ENCODE measurements at regions not wholly inside any gene's neighbourhood (a gene's known extent, or its start where the extent isn't known, plus 50 kb on each side); places are given as distances from the start of the nearest gene placed in this dataset.

- DNase-seq = no peak
These were observed 216.2 kb downstream of the MYLK4 start for GRCh38 chr6:2534406-2535042.

GRCh38 chr6:2531426-2532215 lies 219.1 kb downstream of the MYLK4 start:
- DNase-seq = peak; percentile 14

- DNase-seq = no peak
These were observed 221.5 kb downstream of the MYLK4 start for GRCh38 chr6:2529211-2529719.

GRCh38 chr6:2528156-2528555 lies 222.6 kb downstream of the MYLK4 start:
- no peak for DNase-seq

GRCh38 chr6:2526766-2527165 lies 224.0 kb downstream of the MYLK4 start:
- DNase-seq = no peak

GRCh38 chr6:2524090-2524489 lies 226.6 kb downstream of the MYLK4 start:
- DNase-seq = peak; percentile 56

- no peak for DNase-seq
These were observed 227.7 kb downstream of the MYLK4 start for GRCh38 chr6:2523061-2523460.

GRCh38 chr6:2522521-2522920 lies 228.2 kb downstream of the MYLK4 start:
- peak; percentile 27 for DNase-seq

- no peak for DNase-seq
These were observed 232.8 kb downstream of the MYLK4 start for GRCh38 chr6:2517855-2518473.

GRCh38 chr6:2517401-2517800 lies 233.3 kb downstream of the MYLK4 start:
- no peak for DNase-seq

- DNase-seq = no peak
These were observed 234.7 kb downstream of the MYLK4 start for GRCh38 chr6:2516059-2516458.

GRCh38 chr6:2514965-2515543 lies 235.7 kb downstream of the MYLK4 start:
- DNase-seq = no peak

GRCh38 chr6:2512802-2513201 lies 237.9 kb downstream of the MYLK4 start:
- DNase-seq = no peak

GRCh38 chr6:2510316-2510715 lies 240.4 kb downstream of the MYLK4 start:
- no peak for DNase-seq

- DNase-seq = no peak
These were observed 241.0 kb downstream of the MYLK4 start for GRCh38 chr6:2509711-2510110.

GRCh38 chr6:2508071-2508470 lies 242.7 kb downstream of the MYLK4 start:
- DNase-seq = peak; percentile 23

GRCh38 chr6:2507521-2508037 lies 243.1 kb downstream of the MYLK4 start:
- no peak for DNase-seq

GRCh38 chr6:2507016-2507415 lies 243.7 kb downstream of the MYLK4 start:
- no peak for DNase-seq

GRCh38 chr6:2505624-2506023 lies 245.1 kb downstream of the MYLK4 start:
- peak; percentile 15 for DNase-seq

GRCh38 chr6:2504495-2505064 lies 246.1 kb downstream of the MYLK4 start:
- DNase-seq = no peak

GRCh38 chr6:2503816-2504494 lies 246.8 kb downstream of the MYLK4 start:
- DNase-seq = peak; percentile 6

GRCh38 chr6:2502998-2503674 lies 247.6 kb downstream of the MYLK4 start:
- DNase-seq = no peak
